SK-N-MC (cell line): ENCODE measurements at regions not wholly inside any gene's neighbourhood (a gene's known extent, or its start where the extent isn't known, plus 50 kb on each side); places are given as distances from the start of the nearest gene placed in this dataset.

Experiments
- EZH2 ChIP-seq: fragments of 200-600 bp; sonication (generic); IDR thresholded peaks from one replicate; pipeline ENCODE4 v1.6.1; 2017; ENCODE audit warnings: antibody characterized with exemption
- FOXP2 ChIP-seq: optimal IDR thresholded peaks from 2 replicates; pipeline ENCODE3; 2011; ENCODE audit warnings: mild to moderate bottlenecking, moderate library complexity; ENCODE audit not compliant: insufficient read depth; ENCODE audit errors: extremely low read length, control extremely low read depth
- POLR2AphosphoS5 ChIP-seq: IDR thresholded peaks from 2 replicates; pipeline ENCODE4 v1.6.1; 2012; ENCODE audit warnings: mild to moderate bottlenecking, low read depth, low read length, borderline replicate concordance

DNA sequence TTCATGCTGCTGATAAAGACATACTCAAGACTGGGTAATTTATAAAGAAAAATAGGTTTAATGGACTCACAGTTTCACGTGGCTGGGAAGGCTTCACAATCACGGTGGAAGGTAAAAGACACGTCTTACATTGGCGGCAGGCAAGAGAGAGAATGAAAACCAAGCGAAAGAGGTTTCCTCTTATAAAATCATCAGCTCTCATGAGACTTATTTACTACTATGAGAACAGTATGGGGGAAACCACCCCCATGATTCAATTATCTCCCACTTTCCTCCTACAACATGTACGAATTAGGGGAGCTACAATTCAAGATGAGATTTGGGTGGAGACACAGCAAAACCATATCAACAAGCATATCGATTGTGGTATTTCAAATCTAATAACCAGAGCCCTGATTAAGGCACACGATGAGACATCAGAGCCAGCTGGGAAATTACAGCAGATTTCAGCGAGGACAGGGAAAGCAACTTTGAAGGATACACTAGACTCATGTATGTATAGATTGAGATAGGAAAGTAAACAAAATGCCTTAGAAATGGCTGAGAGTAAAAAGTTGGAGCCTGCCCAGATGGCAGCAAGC, 129.8 kb upstream of the GJE1 start:
- TF ChIP-seq POLR2AphosphoS5 (no peak), EZH2 (no peak), FOXP2 (no peak)
